ENCODE measurements at regions not wholly inside any gene's neighbourhood (a gene's known extent, or its start where the extent isn't known, plus 50 kb on each side); places are given as distances from the start of the nearest gene placed in this dataset.

DNA sequence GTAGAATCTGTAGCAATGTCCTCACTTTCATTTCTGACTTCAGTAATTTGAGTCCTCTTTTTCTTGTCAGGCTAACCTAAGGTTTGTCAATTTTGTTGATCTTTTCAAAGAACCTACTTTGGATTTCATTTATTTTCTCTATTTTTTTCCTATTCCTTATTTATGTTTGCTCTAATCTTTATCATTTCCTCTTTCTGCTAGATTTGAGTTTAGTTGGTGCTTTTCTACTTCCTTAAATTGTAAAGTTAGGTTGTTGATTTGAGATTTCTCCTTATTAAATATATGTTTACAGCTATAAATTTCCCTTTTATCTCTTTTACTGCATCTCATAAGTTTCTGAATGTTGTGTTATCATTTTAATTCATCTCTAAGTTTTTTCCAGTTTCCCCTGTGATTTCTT lies 75.1 kb upstream of the FAM120A start:
- TF ChIP-seq, protein P1, sequence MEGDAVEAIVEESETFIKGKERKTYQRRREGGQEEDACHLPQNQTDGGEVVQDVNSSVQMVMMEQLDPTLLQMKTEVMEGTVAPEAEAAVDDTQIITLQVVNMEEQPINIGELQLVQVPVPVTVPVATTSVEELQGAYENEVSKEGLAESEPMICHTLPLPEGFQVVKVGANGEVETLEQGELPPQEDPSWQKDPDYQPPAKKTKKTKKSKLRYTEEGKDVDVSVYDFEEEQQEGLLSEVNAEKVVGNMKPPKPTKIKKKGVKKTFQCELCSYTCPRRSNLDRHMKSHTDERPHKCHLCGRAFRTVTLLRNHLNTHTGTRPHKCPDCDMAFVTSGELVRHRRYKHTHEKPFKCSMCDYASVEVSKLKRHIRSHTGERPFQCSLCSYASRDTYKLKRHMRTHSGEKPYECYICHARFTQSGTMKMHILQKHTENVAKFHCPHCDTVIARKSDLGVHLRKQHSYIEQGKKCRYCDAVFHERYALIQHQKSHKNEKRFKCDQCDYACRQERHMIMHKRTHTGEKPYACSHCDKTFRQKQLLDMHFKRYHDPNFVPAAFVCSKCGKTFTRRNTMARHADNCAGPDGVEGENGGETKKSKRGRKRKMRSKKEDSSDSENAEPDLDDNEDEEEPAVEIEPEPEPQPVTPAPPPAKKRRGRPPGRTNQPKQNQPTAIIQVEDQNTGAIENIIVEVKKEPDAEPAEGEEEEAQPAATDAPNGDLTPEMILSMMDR (conservative IDR thresholded peaks at IDR 0.05) = no peak
- no peak overlapping the region for H2AFZ ChIP-seq (ENCODE audit: low read length)
- H3K27ac ChIP-seq (ENCODE audit: insufficient read length, low read depth, low read length) = no peak overlapping the region
- Mint-ChIP-seq H3K36me3 (ENCODE audit: insufficient read depth in 1 of 3, low read depth in 3 of 3) (no peaks in the 10 kb centered on the region), H3K4me1 (no peaks in the 10 kb centered on the region; a peak in 2 of 4 replicates), H3K4me3 (no peak overlapping the region), H3K9me3 (no peaks in the 10 kb centered on the region; a peak in 1 of 5 replicates), H3K27me3 (ENCODE audit: low read depth) (peaks cover 1% of the 10 kb centered on the region), H3K27ac (no peak overlapping the region)
- H2BK12ac ChIP-seq (ENCODE audit: insufficient read length, low read depth, low read length) = no peak overlapping the region
- H2BK20ac ChIP-seq (ENCODE audit: low read depth, low read length, poor library complexity, severe bottlenecking) = no peak overlapping the region
- no peak for DNase-seq
- H3K79me2 ChIP-seq (ENCODE audit: insufficient read depth, low read length) = no peaks in the 10 kb centered on the region
- H3T11ph ChIP-seq (ENCODE audit: low read length) = no peak overlapping the region
- no peak overlapping the region for H4K91ac ChIP-seq (ENCODE audit: insufficient read length, low read depth, low read length)
- H3K4ac ChIP-seq (ENCODE audit: low read depth, low read length) = no peak overlapping the region
- H3K9ac ChIP-seq (ENCODE audit: extremely low read depth, insufficient read length, low read length) = no peak overlapping the region
- no peaks in the 10 kb centered on the region for H3K9me3 ChIP-seq (ENCODE audit: control insufficient read depth, low read depth, low read length)
- no peaks in the 10 kb centered on the region for H3K27me3 ChIP-seq (ENCODE audit: insufficient read depth, low read length)
- no peak overlapping the region for H2BK5ac ChIP-seq (ENCODE audit: insufficient read length, low read length)
- H2BK15ac ChIP-seq (ENCODE audit: low read depth, low read length) = no peak overlapping the region
- no peak overlapping the region for H3K4me2 ChIP-seq (ENCODE audit: insufficient read depth, insufficient read length, low read length)
- H3K79me1 ChIP-seq (ENCODE audit: insufficient read depth, low read depth, low read length, poor library complexity, severe bottlenecking) = no peaks in the 10 kb centered on the region
- no peaks in the 10 kb centered on the region for H3K23me2 ChIP-seq (ENCODE audit: insufficient read length, low read depth, low read length, poor library complexity, severe bottlenecking)
- H3K14ac ChIP-seq (ENCODE audit: insufficient read depth, low read length) = no peak overlapping the region
- no peak overlapping the region for H4K8ac ChIP-seq (replicated peaks; ENCODE audit: insufficient read length, low read depth, low read length)
- H4K20me1 ChIP-seq (ENCODE audit: control insufficient read depth, insufficient read depth, insufficient read length) = no peaks in the 10 kb centered on the region
- H2BK120ac ChIP-seq (ENCODE audit: low read depth, low read length, poor library complexity, severe bottlenecking) = no peak overlapping the region
- no peaks in the 10 kb centered on the region for H3K4me1 ChIP-seq (ENCODE audit: insufficient read depth, low read length)
- no peak overlapping the region for H4K5ac ChIP-seq (ENCODE audit: insufficient read length, low read depth, low read length)
- H3K23ac ChIP-seq (ENCODE audit: insufficient read length, low read depth, low read length) = no peak overlapping the region
- H3K56ac ChIP-seq (ENCODE audit: insufficient read length, low read depth, low read length) = no peak overlapping the region
- no peak overlapping the region for H2AK5ac ChIP-seq (ENCODE audit: insufficient read length, low read length)
- H3K18ac ChIP-seq (ENCODE audit: insufficient read length, low read depth, low read length) = no peak overlapping the region

Data from H9 (cell line).